GM23248 (cell line): ENCODE measurements at regions not wholly inside any gene's neighbourhood (a gene's known extent, or its start where the extent isn't known, plus 50 kb on each side); places are given as distances from the start of the nearest gene placed in this dataset.

ENCODE experiments used
- EZH2 ChIP-seq: fragments of 200-600 bp; sonication (generic); IDR thresholded peaks from 2 replicates; pipeline ENCODE4 v1.6.1; 2018; ENCODE audit warnings: antibody characterized with exemption, mild to moderate bottlenecking; ENCODE audit not compliant: insufficient read depth, poor library complexity, severe bottlenecking
- EZH2phosphoT487 ChIP-seq: fragments of 200-600 bp; sonication (generic); IDR thresholded peaks from 2 replicates; pipeline ENCODE4 v1.6.1; 2018; ENCODE audit warnings: antibody characterized with exemption, moderate library complexity, mild to moderate bottlenecking, low read depth; ENCODE audit not compliant: insufficient read depth

DNA sequence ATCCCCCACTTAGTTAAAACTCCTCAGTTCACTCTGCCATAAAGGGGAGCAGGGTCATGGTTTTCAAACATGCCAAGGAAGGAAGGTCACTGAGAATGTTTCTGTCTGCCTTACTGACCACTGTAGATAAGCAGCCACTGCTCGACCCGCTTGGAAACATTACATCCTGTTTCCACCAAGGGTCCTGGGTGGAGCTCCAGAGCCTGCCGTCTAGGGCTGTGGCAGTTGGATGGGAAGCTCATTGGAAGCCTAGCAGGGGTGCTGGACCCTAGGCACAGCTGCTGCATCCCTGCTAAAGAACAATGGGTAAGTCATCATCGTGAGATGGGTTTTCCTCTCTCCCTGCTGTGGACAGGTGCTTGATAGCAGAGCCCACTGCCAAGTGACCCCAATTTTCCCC is 76.0 kb upstream of the SRD5A3 start:
- TF ChIP-seq EZH2phosphoT487 (no peak), EZH2 (no peak)
